NB4 (cell line): ENCODE measurements at regions not wholly inside any gene's neighbourhood (a gene's known extent, or its start where the extent isn't known, plus 50 kb on each side); places are given as distances from the start of the nearest gene placed in this dataset.

ENCODE experiments used
- TF ChIP-seq, protein P1 (sequence below): IDR thresholded peaks from one replicate; pipeline ENCODE4 v1.5.1; 2012; ENCODE audit warnings: low read depth, low read length
- TF ChIP-seq, protein P2 (sequence below): IDR thresholded peaks from 2 replicates; pipeline ENCODE4 v1.6.1; 2011; ENCODE audit warnings: low read depth, low read length

DNA sequence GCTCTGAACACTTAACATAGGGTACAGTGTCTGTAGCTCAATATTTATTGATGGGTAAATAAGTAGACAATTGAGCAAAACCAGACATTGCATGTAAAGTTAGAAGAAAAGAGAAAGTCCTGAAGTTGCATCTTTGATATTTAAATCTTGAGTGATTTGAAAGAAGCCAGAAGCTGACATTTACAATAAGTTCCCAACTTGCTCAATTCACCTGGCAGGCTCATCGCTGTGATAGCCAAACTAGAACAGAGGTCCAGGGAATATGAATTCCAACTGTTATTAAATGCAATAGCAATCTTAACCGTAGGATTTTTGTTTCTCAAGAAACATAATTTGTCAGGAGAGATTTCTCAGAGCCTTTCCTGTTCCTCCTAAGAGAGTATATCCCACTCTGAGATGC is 65.9 kb upstream of the EDN1 start:
- TF ChIP-seq, protein P1, sequence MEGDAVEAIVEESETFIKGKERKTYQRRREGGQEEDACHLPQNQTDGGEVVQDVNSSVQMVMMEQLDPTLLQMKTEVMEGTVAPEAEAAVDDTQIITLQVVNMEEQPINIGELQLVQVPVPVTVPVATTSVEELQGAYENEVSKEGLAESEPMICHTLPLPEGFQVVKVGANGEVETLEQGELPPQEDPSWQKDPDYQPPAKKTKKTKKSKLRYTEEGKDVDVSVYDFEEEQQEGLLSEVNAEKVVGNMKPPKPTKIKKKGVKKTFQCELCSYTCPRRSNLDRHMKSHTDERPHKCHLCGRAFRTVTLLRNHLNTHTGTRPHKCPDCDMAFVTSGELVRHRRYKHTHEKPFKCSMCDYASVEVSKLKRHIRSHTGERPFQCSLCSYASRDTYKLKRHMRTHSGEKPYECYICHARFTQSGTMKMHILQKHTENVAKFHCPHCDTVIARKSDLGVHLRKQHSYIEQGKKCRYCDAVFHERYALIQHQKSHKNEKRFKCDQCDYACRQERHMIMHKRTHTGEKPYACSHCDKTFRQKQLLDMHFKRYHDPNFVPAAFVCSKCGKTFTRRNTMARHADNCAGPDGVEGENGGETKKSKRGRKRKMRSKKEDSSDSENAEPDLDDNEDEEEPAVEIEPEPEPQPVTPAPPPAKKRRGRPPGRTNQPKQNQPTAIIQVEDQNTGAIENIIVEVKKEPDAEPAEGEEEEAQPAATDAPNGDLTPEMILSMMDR = no peak
- TF ChIP-seq, protein P2, sequence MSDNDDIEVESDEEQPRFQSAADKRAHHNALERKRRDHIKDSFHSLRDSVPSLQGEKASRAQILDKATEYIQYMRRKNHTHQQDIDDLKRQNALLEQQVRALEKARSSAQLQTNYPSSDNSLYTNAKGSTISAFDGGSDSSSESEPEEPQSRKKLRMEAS = no peak
